Neural cell (in vitro differentiated cells): ENCODE measurements at regions not wholly inside any gene's neighbourhood (a gene's known extent, or its start where the extent isn't known, plus 50 kb on each side); places are given as distances from the start of the nearest gene placed in this dataset.

Experiments used
- H2AFZ ChIP-seq: fragments of 200-600, 300-800 bp; sonication (generic), shearing (Covaris generic); 2 replicates; pipeline ENCODE4 v1.6.0; 2014; ENCODE audit warnings: low read depth, mild to moderate bottlenecking, antibody characterized with exemption, low read length, moderate library complexity
- H3F3A ChIP-seq: fragments of 200-600 bp; shearing (Covaris generic); 2 replicates; pipeline ENCODE4 v1.6.1; 2016; ENCODE audit warnings: mild to moderate bottlenecking, moderate library complexity, mixed read lengths, antibody characterized with exemption, low read length; ENCODE audit not compliant: insufficient read depth, poor library complexity, severe bottlenecking
- H3K27ac ChIP-seq: fragments of 200-600, 300-800 bp; sonication (generic), shearing (Covaris generic); 2 replicates; pipeline ENCODE4 v1.5.1; 2014; ENCODE audit warnings: mild to moderate bottlenecking, low read length, moderate library complexity
- H3K27me3 ChIP-seq: fragments of 300-800, 200-600 bp; sonication (generic), shearing (Covaris generic); 2 replicates; pipeline ENCODE4 v1.6.0; 2014; ENCODE audit warnings: mild to moderate bottlenecking, low read depth, low read length, moderate library complexity; ENCODE audit not compliant: insufficient read depth
- H3K36me3 ChIP-seq: fragments of 300-800, 200-600 bp; sonication (generic), shearing (Covaris generic); 2 replicates; pipeline ENCODE4 v1.5.1; 2014; ENCODE audit warnings: mild to moderate bottlenecking, antibody characterized with exemption, low read length, moderate library complexity; ENCODE audit not compliant: insufficient read depth
- H3K4me2 ChIP-seq: fragments of 300-800, 200-600 bp; sonication (generic), shearing (Covaris generic); 2 replicates; pipeline ENCODE4 v1.6.0; 2014; ENCODE audit warnings: mild to moderate bottlenecking, low read length
- H3K4me3 ChIP-seq: fragments of 300-800, 200-600 bp; sonication (generic), shearing (Covaris generic); 2 replicates; pipeline ENCODE4 v1.5.1; 2014; ENCODE audit warnings: mild to moderate bottlenecking, low read length, moderate library complexity
- H3K79me2 ChIP-seq: fragments of 200-600 bp; shearing (Covaris generic); replicated peaks from 2 replicates; pipeline ENCODE4 v1.6.0; 2014; ENCODE audit warnings: mild to moderate bottlenecking, low read length, moderate library complexity; ENCODE audit not compliant: insufficient read depth
- H3K9ac ChIP-seq: fragments of 300-800, 200-600 bp; sonication (generic), shearing (Covaris generic); 2 replicates; pipeline ENCODE4 v1.6.1; 2016; ENCODE audit warnings: mild to moderate bottlenecking, low read length, mixed read lengths
- H3K9me2 ChIP-seq: fragments of 200-600 bp; shearing (Covaris generic); 2 replicates; pipeline ENCODE4 v1.6.1; 2016; ENCODE audit warnings: mild to moderate bottlenecking, low read length, mixed read lengths; ENCODE audit not compliant: insufficient read depth
- H3K9me3 ChIP-seq: fragments of 200-600, 300-800 bp; sonication (generic), shearing (Covaris generic); 2 replicates; pipeline ENCODE4 v1.6.1; 2016; ENCODE audit warnings: mild to moderate bottlenecking, mixed run types, low read length, moderate library complexity, mixed read lengths
- H4K20me1 ChIP-seq: fragments of 200-600 bp; shearing (Covaris generic); 2 replicates; pipeline ENCODE4 v1.6.1; 2016; ENCODE audit warnings: mild to moderate bottlenecking, mixed run types; ENCODE audit not compliant: insufficient read depth
- CTCF ChIP-seq: fragments of 450-650 bp; IDR thresholded peaks from 2 replicates; pipeline ENCODE4 v1.5.1; 2014; ENCODE audit warnings: antibody characterized with exemption, mild to moderate bottlenecking, moderate library complexity; ENCODE audit not compliant: poor library complexity, severe bottlenecking
- EP300 ChIP-seq: fragments of 450-650 bp; conservative IDR thresholded peaks from 2 replicates; pipeline ENCODE4 v1.6.1; 2014; ENCODE audit warnings: antibody characterized with exemption, mild to moderate bottlenecking, moderate library complexity; ENCODE audit not compliant: poor library complexity, severe bottlenecking
- EZH2 ChIP-seq: fragments of 200-600, 300-800 bp; shearing (Covaris generic), sonication (generic); IDR thresholded peaks from 2 replicates; pipeline ENCODE4 v1.6.1; 2014; ENCODE audit warnings: antibody characterized with exemption, low read length, borderline replicate concordance, mild to moderate bottlenecking; ENCODE audit not compliant: insufficient read depth, poor library complexity, severe bottlenecking
- MXI1 ChIP-seq: fragments of 450-650 bp; conservative IDR thresholded peaks from 2 replicates; pipeline ENCODE4 v1.6.1; 2014; ENCODE audit warnings: antibody characterized with exemption, mild to moderate bottlenecking; ENCODE audit not compliant: poor library complexity, severe bottlenecking
- POLR2AphosphoS5 ChIP-seq: IDR thresholded peaks from 2 replicates; pipeline ENCODE4 v1.6.1; 2012
- RAD21 ChIP-seq: fragments of 450-650 bp; conservative IDR thresholded peaks from 2 replicates; pipeline ENCODE4 v1.6.1; 2014; ENCODE audit warnings: antibody characterized with exemption, mild to moderate bottlenecking, moderate library complexity
- REST ChIP-seq: IDR thresholded peaks from 2 replicates; pipeline ENCODE4 v1.6.1; 2012; ENCODE audit warnings: borderline replicate concordance
- SMC3 ChIP-seq: fragments of 450-650 bp; conservative IDR thresholded peaks from 2 replicates; pipeline ENCODE4 v1.6.1; 2014; ENCODE audit warnings: antibody characterized with exemption, mild to moderate bottlenecking, moderate library complexity; ENCODE audit not compliant: poor library complexity
- TAF1 ChIP-seq: IDR thresholded peaks from 2 replicates; pipeline ENCODE4 v1.6.1; 2012; ENCODE audit warnings: low read depth

DNA sequence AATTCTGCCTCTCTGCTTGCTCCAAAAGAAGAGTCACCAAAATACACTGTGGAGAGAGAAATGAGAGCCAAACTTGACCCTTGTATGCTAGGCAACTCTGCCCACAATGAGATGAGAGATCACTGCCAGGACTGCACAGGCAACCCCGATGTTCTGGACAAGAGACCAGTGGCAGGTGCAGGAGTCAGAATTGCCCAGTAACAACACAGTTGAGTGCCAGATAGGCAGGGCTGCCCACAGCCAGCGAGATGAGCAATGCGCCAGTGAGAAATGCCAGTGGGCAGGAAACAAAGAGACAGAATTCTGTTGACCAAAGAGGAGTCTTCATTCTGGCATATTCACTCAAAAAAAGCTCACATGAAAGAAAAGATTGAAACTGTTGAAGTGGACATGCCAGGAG, 570.7 kb downstream of the CAAP1 start:
- Histone ChIP-seq H3K79me2 (no peaks in the 10 kb centered on the region), H3K9ac (no peak overlapping the region), H2AFZ (no peak overlapping the region), H4K20me1 (no peaks in the 10 kb centered on the region), H3K27ac (no peak overlapping the region), H3K36me3 (no peaks in the 10 kb centered on the region), H3K27me3 (no peaks in the 10 kb centered on the region), H3K4me2 (no peak overlapping the region), H3K4me3 (no peak overlapping the region), H3K9me3 (no peaks in the 10 kb centered on the region), H3K9me2 (no peaks in the 10 kb centered on the region), H3F3A (no peaks in the 10 kb centered on the region)
- TF ChIP-seq EZH2 (no peak), SMC3 (no peak), TAF1 (no peak), CTCF (no peak), REST (no peak), EP300 (no peak), MXI1 (no peak), RAD21 (no peak), POLR2AphosphoS5 (no peak)

GRCh38 chr9:26319859-26320258, 572.7 kb downstream of the CAAP1 start:
- no peaks in the 10 kb centered on the region for H3F3A ChIP-seq
- no peak overlapping the region for H3K9ac ChIP-seq
- H3K36me3 ChIP-seq, result no peaks in the 10 kb centered on the region
- TF ChIP-seq EZH2, result no peak
- TF ChIP-seq CTCF, result no peak
- TF ChIP-seq RAD21, result no peak
- TF ChIP-seq REST, result no peak
- no peak for TF ChIP-seq TAF1
- no peak for TF ChIP-seq EP300
- no peak for TF ChIP-seq POLR2AphosphoS5
- TF ChIP-seq MXI1, result no peak
- TF ChIP-seq SMC3, result no peak
- no peaks in the 10 kb centered on the region for H4K20me1 ChIP-seq
- H3K27me3 ChIP-seq, result no peaks in the 10 kb centered on the region
- H3K4me3 ChIP-seq, result no peak overlapping the region
- no peak overlapping the region for H2AFZ ChIP-seq
- no peaks in the 10 kb centered on the region for H3K9me2 ChIP-seq
- H3K27ac ChIP-seq, result no peak overlapping the region
- H3K79me2 ChIP-seq, result no peaks in the 10 kb centered on the region
- H3K4me2 ChIP-seq, result no peak overlapping the region
- H3K9me3 ChIP-seq, result no peaks in the 10 kb centered on the region
